ENCODE measurements at regions not wholly inside any gene's neighbourhood (a gene's known extent, or its start where the extent isn't known, plus 50 kb on each side); places are given as distances from the start of the nearest gene placed in this dataset.

DNA sequence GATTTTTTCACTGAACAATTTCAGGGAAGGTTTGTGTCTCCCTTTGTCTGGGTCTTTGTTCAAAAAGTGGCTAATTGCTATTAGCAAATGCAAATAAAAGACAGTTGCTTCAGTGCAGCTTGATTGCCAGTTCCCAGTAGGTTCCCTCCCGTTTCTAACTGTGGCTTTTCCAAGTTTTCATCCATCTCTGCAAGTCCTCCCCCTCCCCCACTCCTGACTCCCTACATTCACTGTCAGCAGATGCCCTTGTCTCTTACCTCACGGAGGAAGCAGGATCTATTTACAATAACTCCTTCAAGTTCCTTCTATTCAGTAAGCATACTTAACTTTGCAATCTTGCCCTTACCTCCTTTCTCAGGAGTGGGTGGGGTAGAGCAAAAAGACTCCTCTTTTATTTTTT lies 55.4 kb upstream of the SCEL start:
- no peak for DNase-seq (ENCODE audit: low read depth)
- H3K4me3 ChIP-seq (ENCODE audit: low read length), result no peak overlapping the region
- TF ChIP-seq, protein P1, sequence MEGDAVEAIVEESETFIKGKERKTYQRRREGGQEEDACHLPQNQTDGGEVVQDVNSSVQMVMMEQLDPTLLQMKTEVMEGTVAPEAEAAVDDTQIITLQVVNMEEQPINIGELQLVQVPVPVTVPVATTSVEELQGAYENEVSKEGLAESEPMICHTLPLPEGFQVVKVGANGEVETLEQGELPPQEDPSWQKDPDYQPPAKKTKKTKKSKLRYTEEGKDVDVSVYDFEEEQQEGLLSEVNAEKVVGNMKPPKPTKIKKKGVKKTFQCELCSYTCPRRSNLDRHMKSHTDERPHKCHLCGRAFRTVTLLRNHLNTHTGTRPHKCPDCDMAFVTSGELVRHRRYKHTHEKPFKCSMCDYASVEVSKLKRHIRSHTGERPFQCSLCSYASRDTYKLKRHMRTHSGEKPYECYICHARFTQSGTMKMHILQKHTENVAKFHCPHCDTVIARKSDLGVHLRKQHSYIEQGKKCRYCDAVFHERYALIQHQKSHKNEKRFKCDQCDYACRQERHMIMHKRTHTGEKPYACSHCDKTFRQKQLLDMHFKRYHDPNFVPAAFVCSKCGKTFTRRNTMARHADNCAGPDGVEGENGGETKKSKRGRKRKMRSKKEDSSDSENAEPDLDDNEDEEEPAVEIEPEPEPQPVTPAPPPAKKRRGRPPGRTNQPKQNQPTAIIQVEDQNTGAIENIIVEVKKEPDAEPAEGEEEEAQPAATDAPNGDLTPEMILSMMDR (IDR thresholded peaks at IDR 0.05; ENCODE audit: insufficient read depth, low read depth, low read length, missing control alignments), result no peak

DNA sequence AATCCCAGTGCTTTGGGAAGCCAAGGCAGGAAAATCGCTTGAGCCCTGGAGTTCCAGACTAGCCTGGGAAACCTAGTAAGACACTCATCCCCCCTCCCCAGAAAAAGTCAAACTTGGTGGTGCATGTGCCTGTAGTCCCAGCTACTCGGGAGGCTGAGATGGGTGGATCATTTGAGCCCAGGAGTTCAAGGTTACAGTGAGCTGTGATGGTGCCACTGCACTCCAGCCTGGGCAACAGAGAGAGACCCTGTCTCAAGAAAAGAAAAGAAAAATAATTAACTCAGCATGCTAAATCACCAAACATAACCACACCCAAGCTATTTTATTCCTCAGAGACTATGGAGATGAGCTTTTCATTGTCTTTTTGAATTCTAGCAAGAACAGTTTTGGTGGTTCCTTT lies 56.2 kb upstream of the SCEL start:
- DNase-seq (ENCODE audit: low read depth), result no peak
- no peak overlapping the region for H3K4me3 ChIP-seq (ENCODE audit: low read length)
- TF ChIP-seq, protein P1 (IDR thresholded peaks at IDR 0.05; ENCODE audit: insufficient read depth, low read depth, low read length, missing control alignments), result no peak

DNA sequence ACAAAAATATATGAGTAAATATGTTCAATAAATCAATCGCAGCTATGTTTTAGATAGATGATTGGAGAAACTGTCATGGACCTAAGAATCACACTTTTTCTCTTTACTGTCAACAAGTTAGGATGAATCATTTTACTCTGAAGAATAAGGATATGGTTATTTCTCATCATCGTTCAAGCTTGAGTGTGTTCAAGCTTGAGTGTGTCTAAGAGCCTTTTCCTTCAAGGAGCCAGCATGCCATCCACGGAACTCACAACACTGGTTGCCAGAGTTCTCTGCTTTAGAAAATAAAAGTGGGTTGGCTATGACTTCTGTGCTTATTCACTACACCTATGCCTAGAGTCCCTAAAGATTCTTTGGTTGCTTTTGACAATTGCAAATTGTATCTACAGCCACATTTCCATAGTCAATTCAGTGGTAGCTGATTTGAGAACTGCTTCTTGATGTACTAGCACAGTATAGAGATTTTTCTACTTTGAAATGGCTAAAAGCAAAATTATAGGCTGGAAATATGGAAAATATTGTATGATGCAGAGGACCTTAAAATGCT lies 58.1 kb upstream of the SCEL start:
- DNase-seq (ENCODE audit: low read depth), result no peak
- H3K4me3 ChIP-seq (ENCODE audit: low read length), result no peak overlapping the region
- TF ChIP-seq, protein P1 (IDR thresholded peaks at IDR 0.05; ENCODE audit: insufficient read depth, low read depth, low read length, missing control alignments), result no peak

DNA sequence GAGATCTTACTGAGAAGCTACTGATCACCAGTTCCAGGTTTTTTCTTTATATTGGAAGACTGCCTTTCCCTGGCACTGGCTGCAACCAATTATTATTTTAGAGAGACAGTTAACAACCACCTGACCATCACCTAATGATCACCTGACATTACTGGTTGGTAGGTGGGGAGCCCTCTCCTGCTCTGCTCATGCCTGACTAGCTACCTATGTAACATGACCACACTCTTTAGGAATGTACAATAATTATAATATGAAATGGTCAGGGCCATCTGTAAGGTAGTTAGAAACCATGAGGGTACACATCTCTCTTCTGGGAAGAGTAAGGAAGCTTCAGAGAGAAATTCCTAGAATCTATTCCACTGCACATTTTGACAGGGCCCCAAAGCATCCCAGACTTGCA lies 59.0 kb upstream of the SCEL start:
- TF ChIP-seq, protein P1 (IDR thresholded peaks at IDR 0.05; ENCODE audit: insufficient read depth, low read depth, low read length, missing control alignments), result no peak
- no peak overlapping the region for H3K4me3 ChIP-seq (ENCODE audit: low read length)
- peak; percentile 13 for DNase-seq (ENCODE audit: low read depth)

DNA sequence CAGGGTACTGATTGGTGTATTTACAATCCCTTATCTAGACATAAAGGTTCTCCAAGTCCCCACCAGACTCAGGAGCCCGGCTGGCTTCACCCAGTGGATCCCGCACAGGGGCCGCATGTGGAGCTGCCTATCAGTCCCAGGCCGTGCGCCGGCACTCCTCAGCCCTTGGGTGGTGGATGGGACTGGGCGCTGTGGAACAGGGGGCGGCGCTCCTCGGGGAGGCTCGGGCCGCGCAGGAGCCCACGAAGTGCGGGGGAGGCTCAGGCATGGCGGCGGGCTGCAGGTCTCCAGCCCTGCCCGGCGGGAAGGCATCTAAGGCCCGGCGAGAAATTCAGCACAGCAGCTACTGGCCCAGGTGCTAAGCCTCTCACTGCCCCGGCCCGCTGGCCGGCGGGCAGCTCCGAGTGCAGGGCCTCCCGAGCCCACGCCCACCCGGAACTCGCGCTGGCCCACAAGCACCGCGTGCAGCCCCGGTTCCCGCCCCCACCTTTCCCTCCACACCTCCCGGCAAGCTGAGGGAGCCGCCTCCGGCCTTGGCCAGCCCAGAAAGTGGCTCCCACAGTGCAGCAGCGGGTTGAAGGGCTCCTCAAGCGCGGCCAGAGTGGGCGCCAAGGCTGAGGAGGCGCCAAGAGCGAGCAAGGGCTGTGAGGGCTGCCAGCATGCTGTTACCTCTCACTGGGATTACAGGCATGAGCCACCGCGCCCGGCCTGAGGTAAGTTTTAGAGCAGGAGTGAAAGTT lies 60.0 kb upstream of the SCEL start:
- no peak overlapping the region for H3K4me3 ChIP-seq (ENCODE audit: low read length)
- DNase-seq (ENCODE audit: low read depth), result no peak
- TF ChIP-seq, protein P1 (IDR thresholded peaks at IDR 0.05; ENCODE audit: insufficient read depth, low read depth, low read length, missing control alignments), result no peak

DNA sequence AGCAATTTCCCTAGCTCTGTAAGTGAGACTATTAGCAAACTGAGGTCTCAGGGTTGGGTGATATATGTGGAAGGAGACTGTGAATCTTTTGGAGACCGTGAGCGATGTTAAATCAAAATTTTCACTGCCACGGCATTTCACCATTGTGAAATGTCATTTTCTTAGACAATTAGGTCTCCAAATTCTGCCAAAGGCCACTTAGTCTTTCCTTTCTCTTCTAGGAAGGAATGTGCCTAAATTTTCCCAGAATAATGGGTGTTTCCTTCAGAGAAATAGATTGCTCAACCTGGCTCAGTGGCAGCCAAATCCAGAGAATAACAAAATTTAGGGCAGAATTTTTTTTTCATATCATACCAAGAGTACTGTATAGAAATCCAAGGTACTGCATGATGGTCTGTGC lies 64.5 kb upstream of the SCEL start:
- DNase-seq (ENCODE audit: low read depth), result no peak
- no peak overlapping the region for H3K4me3 ChIP-seq (ENCODE audit: low read length)
- TF ChIP-seq, protein P1 (IDR thresholded peaks at IDR 0.05; ENCODE audit: insufficient read depth, low read depth, low read length, missing control alignments), result no peak
